ENCODE measurements at regions not wholly inside any gene's neighbourhood (a gene's known extent, or its start where the extent isn't known, plus 50 kb on each side); places are given as distances from the start of the nearest gene placed in this dataset.
"Not testable (repeated sequence)": the region's sequence is repeated elsewhere in the genome, so short reads cannot be mapped to it uniquely, and the experiment has no call there.

- no peak overlapping the region for H3K4me3 ChIP-seq (ENCODE audit: low read depth, low read length)
These were observed 64.9 kb downstream of the FAM170A start for GRCh38 chr5:119694284-119694683.

DNA sequence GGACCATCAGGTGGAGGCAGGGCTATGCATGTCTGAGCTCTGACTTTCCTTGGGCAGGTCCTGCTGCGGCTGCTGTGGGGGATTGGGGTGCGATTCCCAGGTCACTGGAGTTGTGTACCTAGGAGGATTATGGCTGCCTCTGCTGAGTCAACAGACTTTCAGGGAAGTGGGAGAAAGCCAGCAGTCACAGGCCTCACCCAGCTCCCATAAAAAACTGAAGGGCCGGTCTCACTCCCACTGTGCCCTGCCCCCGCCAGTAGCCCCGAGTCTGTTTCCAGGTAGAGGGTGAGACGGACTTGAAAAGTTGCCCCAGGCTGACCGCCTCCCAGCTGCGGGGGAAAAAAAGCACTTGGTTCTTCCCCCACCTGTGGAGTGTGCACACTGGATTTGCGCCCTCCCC, 76.7 kb downstream of the FAM170A start:
- Histone ChIP-seq H3K4me3 (ENCODE audit: low read depth, low read length) (no peak overlapping the region), H3K36me3 (ENCODE audit: control insufficient read depth, insufficient read depth, low read length) (no peaks in the 10 kb centered on the region), H3K27me3 (ENCODE audit: control insufficient read depth, insufficient read depth, low read length) (no peaks in the 10 kb centered on the region)
- TF ChIP-seq, protein P1, sequence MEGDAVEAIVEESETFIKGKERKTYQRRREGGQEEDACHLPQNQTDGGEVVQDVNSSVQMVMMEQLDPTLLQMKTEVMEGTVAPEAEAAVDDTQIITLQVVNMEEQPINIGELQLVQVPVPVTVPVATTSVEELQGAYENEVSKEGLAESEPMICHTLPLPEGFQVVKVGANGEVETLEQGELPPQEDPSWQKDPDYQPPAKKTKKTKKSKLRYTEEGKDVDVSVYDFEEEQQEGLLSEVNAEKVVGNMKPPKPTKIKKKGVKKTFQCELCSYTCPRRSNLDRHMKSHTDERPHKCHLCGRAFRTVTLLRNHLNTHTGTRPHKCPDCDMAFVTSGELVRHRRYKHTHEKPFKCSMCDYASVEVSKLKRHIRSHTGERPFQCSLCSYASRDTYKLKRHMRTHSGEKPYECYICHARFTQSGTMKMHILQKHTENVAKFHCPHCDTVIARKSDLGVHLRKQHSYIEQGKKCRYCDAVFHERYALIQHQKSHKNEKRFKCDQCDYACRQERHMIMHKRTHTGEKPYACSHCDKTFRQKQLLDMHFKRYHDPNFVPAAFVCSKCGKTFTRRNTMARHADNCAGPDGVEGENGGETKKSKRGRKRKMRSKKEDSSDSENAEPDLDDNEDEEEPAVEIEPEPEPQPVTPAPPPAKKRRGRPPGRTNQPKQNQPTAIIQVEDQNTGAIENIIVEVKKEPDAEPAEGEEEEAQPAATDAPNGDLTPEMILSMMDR (IDR thresholded peaks at IDR 0.05; ENCODE audit: insufficient read depth, low read length, poor library complexity, severe bottlenecking), result no peak
- no peak for DNase-seq (ENCODE audit: low read depth)

More at GRCh38 chr5:119694284-119694683, 64.9 kb downstream of the FAM170A start:
- TF ChIP-seq, protein P1 (IDR thresholded peaks at IDR 0.05; ENCODE audit: insufficient read depth, low read length, poor library complexity, severe bottlenecking), result no peak
- Histone ChIP-seq H3K27me3 (ENCODE audit: control insufficient read depth, insufficient read depth, low read length) (no peaks in the 10 kb centered on the region), H3K36me3 (ENCODE audit: control insufficient read depth, insufficient read depth, low read length) (no peaks in the 10 kb centered on the region)
- no peak for DNase-seq (ENCODE audit: low read depth)

GRCh38 chr5:119708076-119708790, 78.9 kb downstream of the FAM170A start:
- no peaks in the 10 kb centered on the region for H3K27me3 ChIP-seq (ENCODE audit: control insufficient read depth, insufficient read depth, low read length)
- no peak for DNase-seq (ENCODE audit: low read depth)

GRCh38 chr5:119721775-119722174, 92.4 kb downstream of the FAM170A start:
- DNase-seq (ENCODE audit: low read depth), result no peak
- TF ChIP-seq, protein P1 (IDR thresholded peaks at IDR 0.05; ENCODE audit: insufficient read depth, low read length, poor library complexity, severe bottlenecking), result no peak
- no peaks in the 10 kb centered on the region for H3K27me3 ChIP-seq (ENCODE audit: control insufficient read depth, insufficient read depth, low read length)

More at GRCh38 chr5:119708076-119708790, 78.9 kb downstream of the FAM170A start:
- Histone ChIP-seq H3K36me3 (ENCODE audit: control insufficient read depth, insufficient read depth, low read length) (no peaks in the 10 kb centered on the region), H3K4me3 (ENCODE audit: low read depth, low read length) (no peak overlapping the region)
- TF ChIP-seq, protein P1 (IDR thresholded peaks at IDR 0.05; ENCODE audit: insufficient read depth, low read length, poor library complexity, severe bottlenecking), result no peak

DNA sequence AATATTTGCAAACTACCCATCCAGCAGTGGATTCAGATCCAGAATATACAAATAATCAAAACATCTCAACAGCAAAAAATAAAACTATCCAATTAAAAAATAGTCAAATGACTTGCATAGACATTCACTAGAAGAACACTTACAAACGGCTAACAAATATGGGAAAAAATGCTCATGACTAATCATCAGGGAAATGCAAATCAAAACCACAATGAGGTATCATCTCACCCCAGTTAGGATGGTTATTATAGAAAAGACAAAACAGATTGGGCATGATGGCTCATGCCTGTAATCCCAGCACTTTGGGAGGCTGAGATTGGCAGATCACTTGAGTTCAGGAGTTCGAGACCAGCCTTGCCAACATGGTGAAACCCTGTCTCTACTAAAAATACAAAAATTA, 95.9 kb downstream of the FAM170A start:
- DNase-seq (ENCODE audit: low read depth); H3K36me3 ChIP-seq (ENCODE audit: control insufficient read depth, insufficient read depth, low read length); H3K4me3 ChIP-seq (ENCODE audit: low read depth, low read length); H3K27me3 ChIP-seq (ENCODE audit: control insufficient read depth, insufficient read depth, low read length): not testable (repeated sequence)

More at GRCh38 chr5:119721775-119722174, 92.4 kb downstream of the FAM170A start:
- Histone ChIP-seq H3K4me3 (ENCODE audit: low read depth, low read length) (no peak overlapping the region), H3K36me3 (ENCODE audit: control insufficient read depth, insufficient read depth, low read length) (no peaks in the 10 kb centered on the region)

DNA sequence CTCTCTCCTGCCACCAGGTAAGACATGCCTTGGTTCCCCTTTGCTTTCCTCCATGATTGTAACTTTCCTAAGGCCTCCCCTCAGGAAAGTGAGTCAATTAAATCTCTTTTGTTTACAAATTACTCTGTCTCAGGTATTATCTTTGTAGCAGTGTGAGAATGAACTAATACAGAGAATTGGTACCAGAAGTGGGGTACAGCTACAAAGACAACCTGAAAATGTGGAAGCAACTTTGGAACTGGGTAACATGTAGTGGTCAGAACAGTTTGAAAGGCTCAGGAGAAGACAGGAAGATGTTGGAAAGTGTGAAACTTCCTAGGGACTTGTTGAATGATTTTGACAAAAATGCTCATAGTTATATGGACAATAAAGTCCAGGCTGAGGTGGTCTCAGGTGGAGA, 97.2 kb downstream of the FAM170A start:
- DNase-seq (ENCODE audit: low read depth), result no peak
- no peak overlapping the region for H3K4me3 ChIP-seq (ENCODE audit: low read depth, low read length)
- H3K27me3 ChIP-seq (ENCODE audit: control insufficient read depth, insufficient read depth, low read length), result no peaks in the 10 kb centered on the region
- H3K36me3 ChIP-seq (ENCODE audit: control insufficient read depth, insufficient read depth, low read length), result no peaks in the 10 kb centered on the region
- TF ChIP-seq, protein P1 (IDR thresholded peaks at IDR 0.05; ENCODE audit: insufficient read depth, low read length, poor library complexity, severe bottlenecking), result no peak

All from kidney epithelial cell (primary cell).